HepG2 (cell line): ENCODE measurements at regions not wholly inside any gene's neighbourhood (a gene's known extent, or its start where the extent isn't known, plus 50 kb on each side); places are given as distances from the start of the nearest gene placed in this dataset.

Source experiments
- JARID2 ChIP-seq: sonication (generic); formaldehyde crosslinking; IDR thresholded peaks from 2 replicates; pipeline ENCODE4 v1.8.1; 2023; ENCODE audit warnings: missing genetic modification reagents, inconsistent platforms; ENCODE audit not compliant: insufficient replicate concordance
- POLR2A ChIP-seq, 2 experiments: IDR thresholded peaks; 2 replicates each; pipeline ENCODE4 v1.6.1; 2011; ENCODE audit warnings: low read depth in 2 of 2, low read length in 2 of 2, mild to moderate bottlenecking in 1 of 2, moderate library complexity in 1 of 2; ENCODE audit not compliant: insufficient read depth in 1 of 2
- TF ChIP-seq, protein P1 (sequence below), 2 experiments: IDR thresholded peaks; 2 replicates each; pipeline ENCODE4 v1.6.1; 2011 to 2012; ENCODE audit warnings: low read length in 2 of 2, borderline replicate concordance in 1 of 2, low read depth in 1 of 2, mild to moderate bottlenecking in 1 of 2, moderate library complexity in 1 of 2

- TF ChIP-seq, protein P1, sequence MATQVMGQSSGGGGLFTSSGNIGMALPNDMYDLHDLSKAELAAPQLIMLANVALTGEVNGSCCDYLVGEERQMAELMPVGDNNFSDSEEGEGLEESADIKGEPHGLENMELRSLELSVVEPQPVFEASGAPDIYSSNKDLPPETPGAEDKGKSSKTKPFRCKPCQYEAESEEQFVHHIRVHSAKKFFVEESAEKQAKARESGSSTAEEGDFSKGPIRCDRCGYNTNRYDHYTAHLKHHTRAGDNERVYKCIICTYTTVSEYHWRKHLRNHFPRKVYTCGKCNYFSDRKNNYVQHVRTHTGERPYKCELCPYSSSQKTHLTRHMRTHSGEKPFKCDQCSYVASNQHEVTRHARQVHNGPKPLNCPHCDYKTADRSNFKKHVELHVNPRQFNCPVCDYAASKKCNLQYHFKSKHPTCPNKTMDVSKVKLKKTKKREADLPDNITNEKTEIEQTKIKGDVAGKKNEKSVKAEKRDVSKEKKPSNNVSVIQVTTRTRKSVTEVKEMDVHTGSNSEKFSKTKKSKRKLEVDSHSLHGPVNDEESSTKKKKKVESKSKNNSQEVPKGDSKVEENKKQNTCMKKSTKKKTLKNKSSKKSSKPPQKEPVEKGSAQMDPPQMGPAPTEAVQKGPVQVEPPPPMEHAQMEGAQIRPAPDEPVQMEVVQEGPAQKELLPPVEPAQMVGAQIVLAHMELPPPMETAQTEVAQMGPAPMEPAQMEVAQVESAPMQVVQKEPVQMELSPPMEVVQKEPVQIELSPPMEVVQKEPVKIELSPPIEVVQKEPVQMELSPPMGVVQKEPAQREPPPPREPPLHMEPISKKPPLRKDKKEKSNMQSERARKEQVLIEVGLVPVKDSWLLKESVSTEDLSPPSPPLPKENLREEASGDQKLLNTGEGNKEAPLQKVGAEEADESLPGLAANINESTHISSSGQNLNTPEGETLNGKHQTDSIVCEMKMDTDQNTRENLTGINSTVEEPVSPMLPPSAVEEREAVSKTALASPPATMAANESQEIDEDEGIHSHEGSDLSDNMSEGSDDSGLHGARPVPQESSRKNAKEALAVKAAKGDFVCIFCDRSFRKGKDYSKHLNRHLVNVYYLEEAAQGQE (IDR thresholded peaks at IDR 0.05; ENCODE audit: borderline replicate concordance in 1 of 2, low read depth in 1 of 2, low read length in 2 of 2): no peak
- no peak for TF ChIP-seq JARID2 (CRISPR knock-in tag)
- TF ChIP-seq POLR2A (IDR thresholded peaks at IDR 0.05; ENCODE audit: insufficient read depth in 1 of 2, low read depth in 2 of 2, low read length in 2 of 2): no peak
Measured at GRCh38 chr6:21467091-21467490, 126.5 kb upstream of the SOX4 start.
